ENCODE measurements at regions not wholly inside any gene's neighbourhood (a gene's known extent, or its start where the extent isn't known, plus 50 kb on each side); places are given as distances from the start of the nearest gene placed in this dataset.

GRCh38 chr12:114847441-114848035, 163.6 kb upstream of the TBX3 start:
- Histone ChIP-seq H3K4me1 (no peaks in the 10 kb centered on the region), H3K4me3 (no peak overlapping the region), H3K27ac (no peak overlapping the region), H3K36me3 (no peaks in the 10 kb centered on the region), H3K9me3 (no peaks in the 10 kb centered on the region), H3K27me3 (no peaks in the 10 kb centered on the region)
- ATAC-seq (no peak), DNase-seq (no peak)
- intact Hi-C loops (cut with DNase I; ENCODE audit: low total_unique reads) (no loop called here), in situ Hi-C loops (cut with MboI; ENCODE audit: low sequenced_read_pairs in 4 of 4) (no loop called here)
- TF ChIP-seq POLR2A (IDR thresholded peaks at IDR 0.05) (no peak), CTCF (IDR thresholded peaks at IDR 0.05 in 4 of 5, conservative IDR thresholded peaks at IDR 0.05 in 1 of 5) (no peak)

- in situ Hi-C loops (cut with MboI; ENCODE audit: low sequenced_read_pairs in 4 of 4): no loop called here
- intact Hi-C loops (cut with DNase I; ENCODE audit: low total_unique reads): no loop called here
These were observed 162.8 kb upstream of the TBX3 start for GRCh38 chr12:114846771-114847170.

GRCh38 chr12:114841557-114842251, 157.7 kb upstream of the TBX3 start:
- no peak for DNase-seq
- Histone ChIP-seq H3K9me3 (no peaks in the 10 kb centered on the region), H3K4me3 (no peak overlapping the region), H3K36me3 (no peaks in the 10 kb centered on the region), H3K4me1 (no peaks in the 10 kb centered on the region), H3K27me3 (no peaks in the 10 kb centered on the region), H3K27ac (no peak overlapping the region)
- TF ChIP-seq POLR2A (IDR thresholded peaks at IDR 0.05): no peak
- TF ChIP-seq CTCF (IDR thresholded peaks at IDR 0.05 in 4 of 5, conservative IDR thresholded peaks at IDR 0.05 in 1 of 5): no peak
- intact Hi-C loops (cut with DNase I; ENCODE audit: low total_unique reads): no loop called here
- no peak for ATAC-seq
- in situ Hi-C loops (cut with MboI; ENCODE audit: low sequenced_read_pairs in 4 of 4): no loop called here

More at GRCh38 chr12:114846771-114847170, 162.8 kb upstream of the TBX3 start:
- H3K36me3 ChIP-seq: no peaks in the 10 kb centered on the region
- no peaks in the 10 kb centered on the region for H3K9me3 ChIP-seq
- no peak overlapping the region for H3K27ac ChIP-seq
- ATAC-seq: no peak
- no peak overlapping the region for H3K4me3 ChIP-seq
- no peaks in the 10 kb centered on the region for H3K4me1 ChIP-seq
- no peak for DNase-seq
- no peak for TF ChIP-seq CTCF (IDR thresholded peaks at IDR 0.05 in 4 of 5, conservative IDR thresholded peaks at IDR 0.05 in 1 of 5)
- TF ChIP-seq POLR2A (IDR thresholded peaks at IDR 0.05): no peak
- no peaks in the 10 kb centered on the region for H3K27me3 ChIP-seq

GRCh38 chr12:114838480-114838879, 154.5 kb upstream of the TBX3 start:
- no peak overlapping the region for H3K27ac ChIP-seq
- H3K27me3 ChIP-seq: no peaks in the 10 kb centered on the region
- in situ Hi-C loops (cut with MboI; ENCODE audit: low sequenced_read_pairs in 4 of 4) (no loop called here), intact Hi-C loops (cut with DNase I; ENCODE audit: low total_unique reads) (no loop called here)
- no peak overlapping the region for H3K4me3 ChIP-seq
- TF ChIP-seq CTCF (IDR thresholded peaks at IDR 0.05 in 4 of 5, conservative IDR thresholded peaks at IDR 0.05 in 1 of 5) (no peak), POLR2A (IDR thresholded peaks at IDR 0.05) (no peak)
- no peaks in the 10 kb centered on the region for H3K9me3 ChIP-seq
- ATAC-seq: no peak
- no peaks in the 10 kb centered on the region for H3K4me1 ChIP-seq
- no peaks in the 10 kb centered on the region for H3K36me3 ChIP-seq
- no peak for DNase-seq

All from gastrocnemius medialis (tissue), 4 donors.